ENCODE measurements at regions not wholly inside any gene's neighbourhood (a gene's known extent, or its start where the extent isn't known, plus 50 kb on each side); places are given as distances from the start of the nearest gene placed in this dataset.

DNA sequence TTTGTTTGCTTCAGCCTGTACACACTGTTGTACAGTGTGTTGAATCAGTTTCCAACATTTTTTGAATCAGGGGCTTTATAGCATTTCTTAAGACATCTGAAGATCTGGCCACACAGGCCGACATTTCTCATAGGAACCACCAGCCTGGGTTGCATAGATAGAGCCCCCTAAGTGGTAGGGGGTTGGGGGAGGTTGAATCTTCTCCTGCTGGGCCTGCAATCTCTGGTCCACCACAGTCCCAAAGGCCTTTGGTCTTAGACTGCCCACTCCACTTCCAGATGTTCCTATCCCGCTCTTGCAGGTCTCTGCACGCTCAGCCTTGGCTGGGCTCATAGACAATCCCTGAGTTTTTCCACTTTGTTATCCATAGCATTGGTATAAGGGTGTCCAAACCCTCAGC lies 75.4 kb upstream of the HABP2 start:
- Histone ChIP-seq H3K27ac (no peak overlapping the region), H3K4me1 (no peaks in the 10 kb centered on the region), H3K9ac (ENCODE audit: low read depth in 2 of 2, low read length in 2 of 2) (no peak overlapping the region), H3K36me3 (no peaks in the 10 kb centered on the region), H3K9me3 (no peaks in the 10 kb centered on the region), H3K4me3 (no peak overlapping the region), H3K27me3 (no peaks in the 10 kb centered on the region)
- intact Hi-C loops (cut with DNase I), result no loop called here
- TF ChIP-seq CTCF (IDR thresholded peaks at IDR 0.05), result no peak
- no peak for DNase-seq

DNA sequence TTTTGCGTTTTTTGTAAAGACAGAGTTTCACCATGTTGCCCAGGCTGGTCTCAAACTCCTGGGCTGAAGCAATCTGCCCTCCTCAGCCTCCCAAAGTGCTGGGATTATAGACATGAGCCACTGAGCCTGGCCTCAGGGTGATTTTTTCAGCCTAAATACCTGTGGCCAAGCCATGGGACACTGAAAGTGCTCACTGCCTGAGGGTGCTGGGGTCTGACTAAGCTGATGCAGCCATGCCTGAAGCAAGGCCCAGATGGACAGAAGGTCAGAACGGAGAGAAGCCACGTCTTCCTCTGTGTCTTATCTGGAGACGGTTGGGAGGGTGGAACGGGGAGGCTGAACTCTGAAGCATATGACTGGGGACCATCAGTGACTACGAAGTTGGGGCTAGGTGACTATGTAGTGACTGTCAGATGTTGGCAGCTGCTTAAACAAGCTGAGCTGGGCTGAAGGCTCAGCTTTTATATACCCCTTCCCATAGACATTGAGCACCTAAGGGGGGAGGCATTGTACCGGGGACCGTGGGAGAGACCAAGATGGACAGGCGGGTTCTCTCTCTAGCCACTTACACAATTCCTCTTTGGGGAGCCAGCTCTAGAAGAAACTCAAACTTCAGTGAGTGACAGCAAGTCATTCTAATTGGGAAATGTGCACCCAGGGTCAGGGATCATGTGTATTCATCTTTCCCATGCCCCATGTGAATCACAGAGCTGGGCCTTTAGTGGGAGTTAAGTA lies 73.3 kb upstream of the HABP2 start:
- DNase-seq, result no peak

GRCh38 chr10:113480081-113480360 lies 72.8 kb upstream of the HABP2 start:
- DNase-seq, result no peak
- Histone ChIP-seq H3K9ac (ENCODE audit: low read depth in 2 of 2, low read length in 2 of 2) (no peak overlapping the region), H3K36me3 (no peaks in the 10 kb centered on the region), H3K27ac (no peak overlapping the region), H3K4me3 (no peak overlapping the region), H3K9me3 (no peaks in the 10 kb centered on the region), H3K4me1 (no peaks in the 10 kb centered on the region), H3K27me3 (no peaks in the 10 kb centered on the region)
- TF ChIP-seq CTCF (IDR thresholded peaks at IDR 0.05), result no peak
- intact Hi-C loops (cut with DNase I), result no loop called here

More for the DNA sequence above, 73.3 kb upstream of the HABP2 start:
- intact Hi-C loops (cut with DNase I), result no loop called here
- Histone ChIP-seq H3K36me3 (no peaks in the 10 kb centered on the region), H3K27me3 (no peaks in the 10 kb centered on the region), H3K4me3 (no peak overlapping the region), H3K4me1 (no peaks in the 10 kb centered on the region), H3K9ac (ENCODE audit: low read depth in 2 of 2, low read length in 2 of 2) (no peak overlapping the region), H3K27ac (no peak overlapping the region), H3K9me3 (no peaks in the 10 kb centered on the region)
- TF ChIP-seq CTCF (IDR thresholded peaks at IDR 0.05), result no peak

GRCh38 chr10:113480851-113481502 lies 71.9 kb upstream of the HABP2 start:
- no peak for TF ChIP-seq CTCF (IDR thresholded peaks at IDR 0.05)
- DNase-seq, result no peak
- no peak overlapping the region for H3K4me3 ChIP-seq
- H3K4me1 ChIP-seq, result no peaks in the 10 kb centered on the region
- no peak overlapping the region for H3K9ac ChIP-seq (ENCODE audit: low read depth in 2 of 2, low read length in 2 of 2)
- H3K9me3 ChIP-seq, result no peaks in the 10 kb centered on the region
- intact Hi-C loops (cut with DNase I), result no loop called here
- no peaks in the 10 kb centered on the region for H3K27me3 ChIP-seq
- no peaks in the 10 kb centered on the region for H3K36me3 ChIP-seq
- no peak overlapping the region for H3K27ac ChIP-seq

GRCh38 chr10:113484487-113484886 lies 68.4 kb upstream of the HABP2 start:
- no peaks in the 10 kb centered on the region for H3K9me3 ChIP-seq
- H3K4me3 ChIP-seq, result no peak overlapping the region
- DNase-seq, result no peak
- no peak overlapping the region for H3K27ac ChIP-seq
- intact Hi-C loops (cut with DNase I), result no loop called here
- TF ChIP-seq CTCF (IDR thresholded peaks at IDR 0.05), result no peak
- H3K27me3 ChIP-seq, result no peaks in the 10 kb centered on the region
- H3K9ac ChIP-seq (ENCODE audit: low read depth in 2 of 2, low read length in 2 of 2), result no peak overlapping the region
- H3K4me1 ChIP-seq, result no peaks in the 10 kb centered on the region
- no peaks in the 10 kb centered on the region for H3K36me3 ChIP-seq
